CD4-positive, alpha-beta memory T cell (primary cell): ENCODE measurements at regions not wholly inside any gene's neighbourhood (a gene's known extent, or its start where the extent isn't known, plus 50 kb on each side); places are given as distances from the start of the nearest gene placed in this dataset.

ENCODE experiments used
- CTCF ChIA-PET: fragments of 350-600 bp; sonication (Branson Sonifier 250); formaldehyde crosslinking; loops from one replicate; lab custom pipeline; 2021; ENCODE audit warnings: inconsistent platforms; ENCODE audit not compliant: partially characterized antibody; lab: Charles Lee
- POLR2A ChIA-PET: fragments of 350-600 bp; sonication (Branson Sonifier 250); formaldehyde crosslinking; loops from one replicate; lab custom pipeline; 2021; ENCODE audit not compliant: partially characterized antibody; lab: Charles Lee
- DNase-seq, 5 donors: peaks; one replicate each; pipeline versions ENCODE4 v3.0.0 to v3.0.0-alpha.2; 2020 to 2022; ENCODE audit warnings: mixed read lengths in 1 of 5
- H3K27ac ChIP-seq: one replicate; pipeline ENCODE4 v1.7.0; 2013; ENCODE audit warnings: low read depth, low read length
- H3K27me3 ChIP-seq: 2 replicates; pipeline ENCODE4 v1.7.0; 2013; ENCODE audit warnings: mild to moderate bottlenecking, low read length, moderate library complexity; ENCODE audit not compliant: insufficient read depth
- H3K36me3 ChIP-seq: 2 replicates; pipeline ENCODE4 v1.7.0; 2013; ENCODE audit warnings: mild to moderate bottlenecking, low read length, moderate library complexity; ENCODE audit not compliant: insufficient read depth
- H3K4me1 ChIP-seq: 2 replicates; pipeline ENCODE4 v1.7.0; 2013; ENCODE audit warnings: mild to moderate bottlenecking, low read length, moderate library complexity; ENCODE audit not compliant: insufficient read depth
- H3K4me3 ChIP-seq, 2 donors: one replicate each; pipeline ENCODE4 v1.7.0; 2013; ENCODE audit warnings: low read length in 2 of 2, mild to moderate bottlenecking in 1 of 2
- H3K9me3 ChIP-seq, 2 donors: one replicate each; pipeline ENCODE4 v1.7.0; 2013; ENCODE audit warnings: low read length in 2 of 2, control low read depth in 1 of 2; ENCODE audit not compliant: control insufficient read depth in 1 of 2
- H3K27ac Mint-ChIP-seq, 7 donors: one replicate each; pipeline ENCODE4 v1.8.0; 2020 to 2021; ENCODE audit warnings: mixed read lengths in 7 of 7, mild to moderate bottlenecking in 6 of 7, inconsistent platforms in 3 of 7, moderate library complexity in 3 of 7
- H3K27me3 Mint-ChIP-seq, 2 donors: one replicate each; pipeline ENCODE4 v1.8.0; 2020 to 2021; ENCODE audit warnings: mixed read lengths in 2 of 2
- H3K36me3 Mint-ChIP-seq, 2 donors: one replicate each; pipeline ENCODE4 v1.8.0; 2020 to 2021; ENCODE audit warnings: mixed read lengths in 2 of 2, inconsistent platforms in 1 of 2, mild to moderate bottlenecking in 1 of 2
- H3K4me1 Mint-ChIP-seq, 4 donors: one replicate each; pipeline ENCODE4 v1.8.0; 2020 to 2021; ENCODE audit warnings: mixed read lengths in 4 of 4, mild to moderate bottlenecking in 1 of 4
- H3K4me3 Mint-ChIP-seq, 8 donors: one replicate each; pipeline ENCODE4 v1.8.0; 2020 to 2021; ENCODE audit warnings: mixed read lengths in 8 of 8, mild to moderate bottlenecking in 7 of 8, moderate library complexity in 6 of 8, inconsistent platforms in 3 of 8
- H3K9me3 Mint-ChIP-seq, 8 donors: one replicate each; pipeline ENCODE4 v1.8.0; 2020 to 2021; ENCODE audit warnings: mixed read lengths in 8 of 8, mild to moderate bottlenecking in 5 of 8, inconsistent platforms in 3 of 8, moderate library complexity in 1 of 8
- intact Hi-C: fragments of 100-400 bp; cut with micrococcal nuclease; formaldehyde crosslinking; loops from one replicate; pipeline ENCODE4 v1.15.1; 2023

DNA sequence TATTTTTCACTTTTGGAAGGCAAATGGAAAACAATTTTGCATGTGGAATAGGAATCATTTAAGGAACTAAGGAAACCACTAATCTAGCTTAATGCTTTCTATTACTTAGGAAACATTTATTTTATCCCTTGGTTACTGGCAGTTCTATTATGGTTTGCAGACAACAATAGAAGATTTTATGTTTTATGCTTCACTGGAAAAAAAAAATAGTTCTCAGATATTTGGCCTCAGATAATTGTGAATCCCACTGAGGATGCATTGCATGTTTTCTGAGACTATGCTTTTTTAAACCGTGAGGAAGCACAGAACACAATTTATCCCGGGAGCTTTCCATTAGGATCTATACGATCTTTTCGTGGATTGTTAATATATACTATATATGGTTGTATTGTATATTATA is 356.9 kb downstream of the CSNK1G3 start:
- H3K36me3 ChIP-seq, result no peaks in the 10 kb centered on the region
- no peaks in the 10 kb centered on the region for H3K27me3 Mint-ChIP-seq

DNA sequence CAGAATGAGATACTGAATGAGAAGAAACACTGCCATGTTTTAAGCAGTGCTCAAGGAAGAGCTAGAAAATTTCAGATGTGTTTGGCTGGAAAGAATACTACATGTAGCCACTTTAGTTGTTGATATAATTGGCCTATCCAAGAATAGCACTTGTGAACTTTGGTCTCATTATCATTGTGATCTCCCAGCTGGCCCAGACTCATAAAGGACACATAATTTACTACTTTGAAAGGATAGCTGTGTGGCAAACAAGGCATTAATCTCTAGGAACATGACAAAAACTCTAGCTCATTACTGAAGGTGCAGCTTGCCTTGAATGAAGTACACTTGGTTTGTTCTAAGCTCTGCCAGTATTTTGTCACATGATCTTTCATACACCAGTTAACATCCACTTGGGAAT is 356.3 kb downstream of the CSNK1G3 start:
- Mint-ChIP-seq H3K9me3 (peaks cover 2 to 10% (median 4%) of the 10 kb centered on the region in 8 donors), H3K4me3 (no peak overlapping the region), H3K27me3 (no peaks in the 10 kb centered on the region), H3K4me1 (no peaks in the 10 kb centered on the region), H3K36me3 (no peaks in the 10 kb centered on the region), H3K27ac (no peak overlapping the region)
- ChIA-PET POLR2A (no interaction called here), CTCF (interaction anchor here (1.6 kb wide), 1 partner anchor 12 kb away, joined by 4 read pairs; no protein-coding TSS in a partner anchor)
- H3K36me3 ChIP-seq, result no peaks in the 10 kb centered on the region
- H3K27ac ChIP-seq, result no peak overlapping the region
- intact Hi-C loops, result no loop called here
- no peak overlapping the region for H3K4me3 ChIP-seq
- H3K9me3 ChIP-seq, result no peaks in the 10 kb centered on the region
- no peaks in the 10 kb centered on the region for H3K4me1 ChIP-seq
- DNase-seq, result no peak
- H3K27me3 ChIP-seq, result no peaks in the 10 kb centered on the region

More for the DNA sequence above, 356.9 kb downstream of the CSNK1G3 start:
- Histone ChIP-seq H3K4me3 (no peak overlapping the region), H3K9me3 (no peaks in the 10 kb centered on the region), H3K27me3 (no peaks in the 10 kb centered on the region), H3K4me1 (no peaks in the 10 kb centered on the region), H3K27ac (no peak overlapping the region)
- intact Hi-C loops, result no loop called here
- Mint-ChIP-seq H3K4me1 (no peaks in the 10 kb centered on the region), H3K9me3 (peaks cover 0 to 10% (median 3%) of the 10 kb centered on the region in 8 donors), H3K36me3 (no peaks in the 10 kb centered on the region), H3K27ac (no peak overlapping the region), H3K4me3 (no peak overlapping the region)
- ChIA-PET POLR2A (no interaction called here), CTCF (interaction anchor here (1.6 kb wide), 1 partner anchor 12 kb away, joined by 4 read pairs; no protein-coding TSS in a partner anchor)
- DNase-seq, result no peak

- Mint-ChIP-seq H3K36me3 (no peaks in the 10 kb centered on the region), H3K9me3 (peaks cover 0 to 8% (median 4%) of the 10 kb centered on the region in 8 donors)
Measured at GRCh38 chr5:123865641-123866040, 353.7 kb downstream of the CSNK1G3 start.

DNA sequence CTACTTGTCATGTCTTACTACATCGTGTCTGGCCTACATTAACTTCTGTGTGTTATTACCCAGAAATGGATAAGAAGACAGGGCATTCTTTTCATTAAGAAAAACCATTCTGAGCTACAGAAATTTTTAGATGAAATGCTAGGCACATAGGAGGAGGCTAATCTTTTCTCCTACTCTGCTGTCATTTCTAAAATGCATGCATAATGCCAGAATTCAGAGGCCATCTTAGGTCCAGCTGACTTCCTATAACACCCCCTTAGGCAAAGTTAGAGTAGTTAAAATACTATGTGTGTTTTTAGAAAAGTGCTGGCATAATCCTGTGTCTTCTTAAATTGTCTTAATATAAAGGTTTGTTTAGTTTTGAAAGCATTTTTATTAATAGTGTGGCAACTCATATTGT is 352.6 kb downstream of the CSNK1G3 start:
- Histone ChIP-seq H3K4me3 (no peak overlapping the region), H3K9me3 (no peaks in the 10 kb centered on the region), H3K4me1 (no peaks in the 10 kb centered on the region), H3K27me3 (no peaks in the 10 kb centered on the region), H3K36me3 (no peaks in the 10 kb centered on the region), H3K27ac (no peak overlapping the region)
- POLR2A ChIA-PET, result no interaction called here
- no peak for DNase-seq
- H3K4me3 Mint-ChIP-seq, result no peak overlapping the region
- no peaks in the 10 kb centered on the region for H3K27me3 Mint-ChIP-seq
- no peaks in the 10 kb centered on the region for H3K4me1 Mint-ChIP-seq
- CTCF ChIA-PET, result no interaction called here
- no peaks in the 10 kb centered on the region for H3K36me3 Mint-ChIP-seq
- intact Hi-C loops, result no loop called here
- no peak overlapping the region for H3K27ac Mint-ChIP-seq
- peaks cover 0 to 7% (median 3%) of the 10 kb centered on the region in 8 donors for H3K9me3 Mint-ChIP-seq

More at GRCh38 chr5:123865641-123866040, 353.7 kb downstream of the CSNK1G3 start:
- no peaks in the 10 kb centered on the region for H3K27me3 ChIP-seq
- Mint-ChIP-seq H3K27ac (no peak overlapping the region), H3K4me3 (no peak overlapping the region), H3K27me3 (no peaks in the 10 kb centered on the region), H3K4me1 (no peaks in the 10 kb centered on the region)
- H3K9me3 ChIP-seq, result no peaks in the 10 kb centered on the region
- ChIA-PET POLR2A (no interaction called here), CTCF (no interaction called here)
- no peaks in the 10 kb centered on the region for H3K36me3 ChIP-seq
- no peak for DNase-seq
- no peak overlapping the region for H3K27ac ChIP-seq
- no peaks in the 10 kb centered on the region for H3K4me1 ChIP-seq
- H3K4me3 ChIP-seq, result no peak overlapping the region
- intact Hi-C loops, result no loop called here

DNA sequence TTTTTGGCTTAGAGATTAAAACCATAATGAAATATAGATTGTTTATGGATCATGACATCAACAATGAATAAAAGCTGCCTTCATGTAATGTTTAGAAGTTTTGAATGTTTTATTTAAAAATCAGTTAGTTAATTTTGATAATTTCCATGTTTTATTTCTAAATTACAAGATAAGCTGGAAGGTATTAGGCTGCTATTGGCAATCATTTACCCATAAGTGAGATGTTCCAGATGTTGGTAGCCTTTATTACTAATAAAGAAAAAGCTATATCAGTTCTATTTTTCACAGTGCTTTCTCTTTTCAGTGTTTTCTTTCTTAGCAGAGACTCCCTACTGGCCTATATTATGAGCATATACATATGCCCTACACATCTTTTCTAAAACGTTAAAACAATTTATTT is 347.0 kb downstream of the CSNK1G3 start:
- no peak overlapping the region for H3K27ac Mint-ChIP-seq
- Histone ChIP-seq H3K36me3 (no peaks in the 10 kb centered on the region), H3K9me3 (no peaks in the 10 kb centered on the region), H3K4me1 (no peaks in the 10 kb centered on the region), H3K4me3 (no peak overlapping the region), H3K27me3 (no peaks in the 10 kb centered on the region), H3K27ac (no peak overlapping the region)
- no peaks in the 10 kb centered on the region for H3K4me1 Mint-ChIP-seq
- H3K9me3 Mint-ChIP-seq, result peaks cover 0 to 5% (median under 1%) of the 10 kb centered on the region in 8 donors
- no peak overlapping the region for H3K4me3 Mint-ChIP-seq
- no peaks in the 10 kb centered on the region for H3K27me3 Mint-ChIP-seq
- intact Hi-C loops, result no loop called here
- ChIA-PET CTCF (no interaction called here), POLR2A (no interaction called here)
- DNase-seq, result no peak
- H3K36me3 Mint-ChIP-seq, result no peaks in the 10 kb centered on the region

GRCh38 chr5:123856766-123857165 is 344.8 kb downstream of the CSNK1G3 start:
- H3K36me3 Mint-ChIP-seq, result no peaks in the 10 kb centered on the region
- Histone ChIP-seq H3K4me1 (no peaks in the 10 kb centered on the region), H3K4me3 (no peak overlapping the region), H3K9me3 (no peaks in the 10 kb centered on the region), H3K27me3 (no peaks in the 10 kb centered on the region), H3K36me3 (no peaks in the 10 kb centered on the region), H3K27ac (no peak overlapping the region)
- H3K27me3 Mint-ChIP-seq, result no peaks in the 10 kb centered on the region
- no peak for DNase-seq
- no peak overlapping the region for H3K4me3 Mint-ChIP-seq
- CTCF ChIA-PET, result interaction anchor here (1.4 kb wide), 1 partner anchor 12 kb away, joined by 4 read pairs; no protein-coding TSS in a partner anchor
- peaks cover 0 to 5% (median 0%) of the 10 kb centered on the region in 8 donors for H3K9me3 Mint-ChIP-seq
- intact Hi-C loops, result no loop called here
- POLR2A ChIA-PET, result no interaction called here
- H3K4me1 Mint-ChIP-seq, result no peaks in the 10 kb centered on the region
- H3K27ac Mint-ChIP-seq, result no peak overlapping the region

- DNase-seq, result no peak
- no peaks in the 10 kb centered on the region for H3K27me3 Mint-ChIP-seq
- no peak overlapping the region for H3K27ac ChIP-seq
- no peaks in the 10 kb centered on the region for H3K4me1 Mint-ChIP-seq
- no peaks in the 10 kb centered on the region for H3K36me3 Mint-ChIP-seq
- H3K9me3 ChIP-seq, result no peaks in the 10 kb centered on the region
- no peak overlapping the region for H3K27ac Mint-ChIP-seq
- H3K9me3 Mint-ChIP-seq, result peaks cover 0 to 6% (median 4%) of the 10 kb centered on the region in 8 donors
- H3K36me3 ChIP-seq, result no peaks in the 10 kb centered on the region
- H3K27me3 ChIP-seq, result no peaks in the 10 kb centered on the region
- H3K4me3 ChIP-seq, result no peak overlapping the region
- intact Hi-C loops, result no loop called here
- CTCF ChIA-PET, result no interaction called here
- no peak overlapping the region for H3K4me3 Mint-ChIP-seq
- POLR2A ChIA-PET, result no interaction called here
- H3K4me1 ChIP-seq, result no peaks in the 10 kb centered on the region
Measured at GRCh38 chr5:123855609-123856008, 343.6 kb downstream of the CSNK1G3 start.
